Thyroid gland (tissue), 4 donors: ENCODE measurements at regions not wholly inside any gene's neighbourhood (a gene's known extent, or its start where the extent isn't known, plus 50 kb on each side); places are given as distances from the start of the nearest gene placed in this dataset.

ENCODE experiments used
- DNase-seq, 2 donors: peaks; one replicate each; pipeline ENCODE4 v3.0.0-alpha.2; 2019
- H3K27ac ChIP-seq, 3 donors: fragments of 200-600 bp; sonication (generic); 1 replicate in 2 of 3; 2 replicates in 1 of 3; pipeline ENCODE4 v1.5.1; 2016 to 2019; ENCODE audit warnings: mild to moderate bottlenecking in 1 of 3, moderate library complexity in 1 of 3
- H3K27me3 ChIP-seq: fragments of 200-600 bp; sonication (generic); one replicate; pipeline ENCODE4 v1.5.1; 2019
- H3K36me3 ChIP-seq, 2 donors: fragments of 200-600 bp; sonication (generic); one replicate each; pipeline ENCODE4 v1.5.1; 2016 to 2019
- H3K4me1 ChIP-seq, 2 donors: fragments of 200-600 bp; sonication (generic); one replicate each; pipeline ENCODE4 v1.5.1; 2017 to 2019
- H3K4me3 ChIP-seq, 3 donors: fragments of 200-600 bp; sonication (generic); replicated peaks in 1 of 3; 1 replicate in 2 of 3; 2 replicates in 1 of 3; pipeline ENCODE4 v1.5.1; 2016; ENCODE audit warnings: mild to moderate bottlenecking in 1 of 3
- H3K9me3 ChIP-seq: fragments of 200-600 bp; sonication (generic); one replicate; pipeline ENCODE4 v1.5.1; 2017
- CTCF ChIP-seq, 6 experiments: fragments of 200-600 bp in 3 of 6; fragments of 450-650 bp in 3 of 6; sonication (generic) in 3 of 6; IDR thresholded peaks; one replicate each; pipeline ENCODE4 v1.5.1; 2016 to 2019; ENCODE audit warnings: antibody characterized with exemption in 6 of 6, mild to moderate bottlenecking in 2 of 6, inconsistent platforms in 1 of 6, moderate library complexity in 1 of 6
- POLR2A ChIP-seq, 2 donors: fragments of 450-650 bp; IDR thresholded peaks; one replicate each; pipeline ENCODE4 v1.6.1; 2017; ENCODE audit warnings: antibody characterized with exemption in 2 of 2, mild to moderate bottlenecking in 2 of 2, moderate library complexity in 1 of 2
- WGBS, 2 donors: methylation state at CpG; one replicate each; pipeline ENCODE4 v1.1.5; 2017; 5-methylcytosine and 5-hydroxymethylcytosine counted together
- intact Hi-C: fragments of 100-400 bp; cut with DNase I; formaldehyde crosslinking; loops from one replicate; pipeline ENCODE4 v1.15.1; 2023

- no peaks in the 10 kb centered on the region for H3K9me3 ChIP-seq
- no peak overlapping the region for H3K4me3 ChIP-seq
- no peak overlapping the region for H3K27ac ChIP-seq
- H3K27me3 ChIP-seq = no peaks in the 10 kb centered on the region
- no peaks in the 10 kb centered on the region for H3K4me1 ChIP-seq
- H3K36me3 ChIP-seq = no peaks in the 10 kb centered on the region
- peak; percentile 42 to 45 for DNase-seq
- intact Hi-C loops = no loop called here
- WGBS, 2 donors = 35 to 40% methylated on average over 2 of the region's 2 CpGs
- no peak for TF ChIP-seq POLR2A (IDR thresholded peaks at IDR 0.05)
- peak in 5 of 6 experiments; percentile 29 to 79 (median 61) for TF ChIP-seq CTCF (IDR thresholded peaks at IDR 0.05)
Observed at GRCh38 chr2:898319-898718, 52.3 kb upstream of the SNTG2 start.

GRCh38 chr2:897091-897490, 53.6 kb upstream of the SNTG2 start:
- 100% methylated on average over 1 to 2 of the region's 2 CpGs for WGBS, 2 donors
- intact Hi-C loops = no loop called here
- DNase-seq = no peak

GRCh38 chr2:893311-893710, 57.3 kb upstream of the SNTG2 start:
- no peak overlapping the region for H3K27ac ChIP-seq
- peaks cover 0 to 9% of the 10 kb centered on the region in 2 donors for H3K4me1 ChIP-seq
- H3K27me3 ChIP-seq = no peaks in the 10 kb centered on the region
- DNase-seq = peak; percentile 83 to 84
- no peaks in the 10 kb centered on the region for H3K9me3 ChIP-seq
- TF ChIP-seq CTCF (IDR thresholded peaks at IDR 0.05) (no peak), POLR2A (IDR thresholded peaks at IDR 0.05) (no peak)
- intact Hi-C loops = no loop called here
- no peak overlapping the region for H3K4me3 ChIP-seq
- no peaks in the 10 kb centered on the region for H3K36me3 ChIP-seq
- 41 to 56% methylated on average over 7 of the region's 7 CpGs for WGBS, 2 donors

More at GRCh38 chr2:897091-897490, 53.6 kb upstream of the SNTG2 start:
- Histone ChIP-seq H3K4me3 (no peak overlapping the region), H3K4me1 (no peaks in the 10 kb centered on the region), H3K36me3 (no peaks in the 10 kb centered on the region), H3K27ac (no peak overlapping the region), H3K27me3 (no peaks in the 10 kb centered on the region), H3K9me3 (no peaks in the 10 kb centered on the region)
- no peak for TF ChIP-seq POLR2A (IDR thresholded peaks at IDR 0.05)

GRCh38 chr2:892892-893291, 57.8 kb upstream of the SNTG2 start:
- Histone ChIP-seq H3K4me1 (peaks cover 0 to 9% of the 10 kb centered on the region in 2 donors), H3K9me3 (no peaks in the 10 kb centered on the region), H3K36me3 (no peaks in the 10 kb centered on the region), H3K27me3 (no peaks in the 10 kb centered on the region), H3K27ac (no peak overlapping the region), H3K4me3 (no peak overlapping the region)
- TF ChIP-seq CTCF (IDR thresholded peaks at IDR 0.05) (no peak), POLR2A (IDR thresholded peaks at IDR 0.05) (no peak)
- DNase-seq = no peak
- intact Hi-C loops = no loop called here
- WGBS, 2 donors = 86 to 89% methylated on average over 10 to 12 of the region's 13 CpGs

- H3K4me3 ChIP-seq = no peak overlapping the region
Observed at GRCh38 chr2:892401-892800, 58.2 kb upstream of the SNTG2 start.

More at GRCh38 chr2:892401-892800, 58.2 kb upstream of the SNTG2 start:
- H3K9me3 ChIP-seq = no peaks in the 10 kb centered on the region
- 93% methylated on average over 6 to 9 of the region's 11 CpGs for WGBS, 2 donors
- H3K36me3 ChIP-seq = no peaks in the 10 kb centered on the region
- no peak overlapping the region for H3K27ac ChIP-seq
- DNase-seq = no peak
- intact Hi-C loops = no loop called here
- TF ChIP-seq POLR2A (IDR thresholded peaks at IDR 0.05) = no peak
- TF ChIP-seq CTCF (IDR thresholded peaks at IDR 0.05) = no peak
- peaks cover 0 to 9% of the 10 kb centered on the region in 2 donors for H3K4me1 ChIP-seq
- no peaks in the 10 kb centered on the region for H3K27me3 ChIP-seq
